Adrenal gland (tissue), 5 donors: ENCODE measurements at regions not wholly inside any gene's neighbourhood (a gene's known extent, or its start where the extent isn't known, plus 50 kb on each side); places are given as distances from the start of the nearest gene placed in this dataset.

ENCODE experiments used
- CTCF ChIP-seq, 6 experiments: fragments of 450-650 bp in 4 of 6; fragments of 200-600 bp in 2 of 6; sonication (generic) in 1 of 6; IDR thresholded peaks; 1 replicate in 5 of 6; 2 replicates in 1 of 6; pipeline versions ENCODE4 v1.5.1 to v1.8.0; 2016 to 2021; ENCODE audit warnings: antibody characterized with exemption in 6 of 6, mild to moderate bottlenecking in 2 of 6, moderate library complexity in 1 of 6
- POLR2A ChIP-seq, 2 donors: fragments of 450-650 bp; IDR thresholded peaks; one replicate each; pipeline ENCODE4 v1.6.1; 2017; ENCODE audit warnings: antibody characterized with exemption in 2 of 2, mild to moderate bottlenecking in 2 of 2, moderate library complexity in 1 of 2
- donor health status: DM: no; HTN: no; CAD: no.

GRCh38 chr4:188228279-188228678 is 89.0 kb downstream of the TRIML1 start:
- TF ChIP-seq CTCF (IDR thresholded peaks at IDR 0.05) (no peak), POLR2A (IDR thresholded peaks at IDR 0.05) (no peak)
